PC-3 (cell line): ENCODE measurements at regions not wholly inside any gene's neighbourhood (a gene's known extent, or its start where the extent isn't known, plus 50 kb on each side); places are given as distances from the start of the nearest gene placed in this dataset.

ENCODE experiments used
- ATAC-seq: fragments of 200-7000 bp; cut with Tn5 transposase; 2 replicates; pipeline ENCODE4 v1.9.1; 2020; ENCODE audit warnings: mild to moderate bottlenecking, moderate library complexity
- BruUV-seq: library from RNA; stranded (reverse); fragments of 400-500 nt; replicated peaks from 2 replicates; lab custom pipeline; 2021; lab: Mats Ljungman, UMichigan
- CTCF ChIA-PET: fragments of 300-600 bp; sonication (Branson Sonifier 250); formaldehyde crosslinking; loops from one replicate; lab custom pipeline; 2022; ENCODE audit warnings: antibody characterized with exemption; lab: Charles Lee
- POLR2A ChIA-PET: fragments of 300-600 bp; sonication (Branson Sonifier 250); formaldehyde crosslinking; loops from one replicate; lab custom pipeline; 2022; ENCODE audit warnings: antibody characterized with exemption; ENCODE audit not compliant: unreplicated experiment; lab: Charles Lee
- DNase-seq: peaks from one replicate; pipeline ENCODE4 v3.0.0-alpha.2; 2015
- H2AFZ ChIP-seq: fragments of 300-600 bp; sonication (generic); 2 replicates; pipeline ENCODE4 v1.6.0; 2016; ENCODE audit warnings: antibody characterized with exemption, low read length
- H3F3A ChIP-seq: fragments of 300-600 bp; sonication (generic); one replicate; pipeline ENCODE4 v1.6.0; 2017; ENCODE audit warnings: antibody characterized with exemption, low read length, control low read depth, mild to moderate bottlenecking; ENCODE audit not compliant: unreplicated experiment
- H3K27ac ChIP-seq: fragments of 300-600 bp; sonication (generic); 2 replicates; pipeline ENCODE4 v1.5.1; 2016; ENCODE audit warnings: mild to moderate bottlenecking, low read length
- H3K27me3 ChIP-seq: fragments of 300-600 bp; sonication (generic); 2 replicates; pipeline ENCODE4 v1.6.1; 2016; ENCODE audit warnings: low read length, mixed read lengths
- H3K36me3 ChIP-seq: fragments of 300-600 bp; sonication (generic); 2 replicates; pipeline ENCODE4 v1.6.1; 2016; ENCODE audit warnings: low read depth, mixed run types, low read length, mixed read lengths
- H3K4me1 ChIP-seq: fragments of 300-600 bp; sonication (generic); 2 replicates; pipeline ENCODE4 v1.5.1; 2016; ENCODE audit warnings: low read length; ENCODE audit not compliant: insufficient read depth
- H3K4me2 ChIP-seq: fragments of 300-600 bp; sonication (generic); 2 replicates; pipeline ENCODE4 v1.6.0; 2016; ENCODE audit warnings: low read length
- H3K4me3 ChIP-seq: fragments of 300-600 bp; sonication (generic); 2 replicates; pipeline ENCODE4 v1.5.1; 2016; ENCODE audit warnings: mild to moderate bottlenecking, low read length, mixed read lengths
- H3K79me2 ChIP-seq: fragments of 300-600 bp; sonication (generic); 2 replicates; pipeline ENCODE4 v1.6.1; 2017; ENCODE audit warnings: low read length, mixed read lengths
- H3K9ac ChIP-seq: fragments of 300-600 bp; sonication (generic); 2 replicates; pipeline ENCODE4 v1.6.0; 2016; ENCODE audit warnings: mild to moderate bottlenecking, low read length
- H3K9me2 ChIP-seq: fragments of 300-600 bp; sonication (generic); replicated peaks from 2 replicates; pipeline ENCODE4 v1.6.1; 2016; ENCODE audit warnings: mixed run types, low read length, mixed read lengths
- H3K9me3 ChIP-seq: fragments of 300-600 bp; sonication (generic); 2 replicates; pipeline ENCODE4 v1.6.1; 2016; ENCODE audit warnings: low read length, mixed read lengths
- H4K20me1 ChIP-seq: fragments of 300-600 bp; sonication (generic); 2 replicates; pipeline ENCODE4 v1.6.1; 2016; ENCODE audit warnings: low read length, mixed read lengths
- EZH2 ChIP-seq: fragments of 300-600 bp; sonication (generic); IDR thresholded peaks from one replicate; pipeline ENCODE4 v1.6.1; 2017; ENCODE audit warnings: antibody characterized with exemption, mild to moderate bottlenecking, low read length; ENCODE audit not compliant: unreplicated experiment
- EZH2phosphoT487 ChIP-seq: fragments of 300-600 bp; sonication (generic); IDR thresholded peaks from 2 replicates; pipeline ENCODE4 v1.6.1; 2018; ENCODE audit warnings: mild to moderate bottlenecking, antibody characterized with exemption, low read length, borderline replicate concordance
- intact Hi-C: fragments of 100-400 bp; cut with micrococcal nuclease; formaldehyde crosslinking; loops from 2 replicates; pipeline ENCODE4 v1.9.0; 2023
- TF ChIP-seq, protein P1 (sequence below): fragments of 300-600 bp; sonication (generic); conservative IDR thresholded peaks from 2 replicates; pipeline ENCODE4 v1.5.1; 2017; ENCODE audit warnings: antibody characterized with exemption, low read depth, mild to moderate bottlenecking, low read length

- H3K9me3 ChIP-seq = no peaks in the 10 kb centered on the region
- intact Hi-C loops = no loop called here
- peaks cover 40% of the 10 kb centered on the region for H3K27me3 ChIP-seq
- DNase-seq (no peak), ATAC-seq (no peak)
- ChIA-PET POLR2A (no interaction called here), CTCF (no interaction called here)
- H2AFZ ChIP-seq = no peak overlapping the region
- no peaks in the 10 kb centered on the region for H4K20me1 ChIP-seq
- no peaks in the 10 kb centered on the region for H3K4me1 ChIP-seq
- no peak overlapping the region for H3K27ac ChIP-seq
- H3K4me3 ChIP-seq = no peak overlapping the region
- no peaks in the 10 kb centered on the region for H3F3A ChIP-seq
- BruUV-seq = no TSS peak
- H3K9ac ChIP-seq = no peak overlapping the region
- TF ChIP-seq EZH2phosphoT487 (no peak), EZH2 (no peak)
- TF ChIP-seq, protein P1, sequence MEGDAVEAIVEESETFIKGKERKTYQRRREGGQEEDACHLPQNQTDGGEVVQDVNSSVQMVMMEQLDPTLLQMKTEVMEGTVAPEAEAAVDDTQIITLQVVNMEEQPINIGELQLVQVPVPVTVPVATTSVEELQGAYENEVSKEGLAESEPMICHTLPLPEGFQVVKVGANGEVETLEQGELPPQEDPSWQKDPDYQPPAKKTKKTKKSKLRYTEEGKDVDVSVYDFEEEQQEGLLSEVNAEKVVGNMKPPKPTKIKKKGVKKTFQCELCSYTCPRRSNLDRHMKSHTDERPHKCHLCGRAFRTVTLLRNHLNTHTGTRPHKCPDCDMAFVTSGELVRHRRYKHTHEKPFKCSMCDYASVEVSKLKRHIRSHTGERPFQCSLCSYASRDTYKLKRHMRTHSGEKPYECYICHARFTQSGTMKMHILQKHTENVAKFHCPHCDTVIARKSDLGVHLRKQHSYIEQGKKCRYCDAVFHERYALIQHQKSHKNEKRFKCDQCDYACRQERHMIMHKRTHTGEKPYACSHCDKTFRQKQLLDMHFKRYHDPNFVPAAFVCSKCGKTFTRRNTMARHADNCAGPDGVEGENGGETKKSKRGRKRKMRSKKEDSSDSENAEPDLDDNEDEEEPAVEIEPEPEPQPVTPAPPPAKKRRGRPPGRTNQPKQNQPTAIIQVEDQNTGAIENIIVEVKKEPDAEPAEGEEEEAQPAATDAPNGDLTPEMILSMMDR = no peak
- H3K36me3 ChIP-seq = no peaks in the 10 kb centered on the region
- H3K79me2 ChIP-seq = no peaks in the 10 kb centered on the region
- no peak overlapping the region for H3K4me2 ChIP-seq
- H3K9me2 ChIP-seq = no peaks in the 10 kb centered on the region
Observed at GRCh38 chr11:45484326-45484883, 181.0 kb downstream of the CHST1 start.

DNA sequence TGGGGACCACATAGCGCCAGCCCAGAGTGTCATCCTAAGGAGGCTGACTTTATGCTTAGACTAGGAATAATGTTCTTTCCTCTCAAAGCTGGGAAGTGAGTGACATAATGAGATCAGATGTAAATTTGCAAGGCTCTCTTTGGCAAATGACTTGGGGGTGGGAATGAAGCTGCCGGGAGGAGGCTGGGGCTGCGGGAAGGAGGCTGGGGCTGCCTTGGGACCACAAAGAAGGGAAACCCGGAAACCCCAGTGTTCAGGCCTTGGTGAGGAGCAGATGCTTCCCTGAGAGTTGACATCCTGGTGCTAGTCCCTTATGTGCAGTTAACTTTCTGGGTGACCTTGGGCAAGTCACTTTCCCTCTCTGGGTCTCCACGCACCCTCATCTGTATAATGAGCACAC, 182.0 kb downstream of the CHST1 start:
- TF ChIP-seq EZH2phosphoT487 (no peak), EZH2 (no peak)
- TF ChIP-seq, protein P1 = no peak
- Histone ChIP-seq H2AFZ (no peak overlapping the region), H3K9me3 (no peaks in the 10 kb centered on the region), H3K79me2 (no peaks in the 10 kb centered on the region), H3K4me1 (no peaks in the 10 kb centered on the region), H3K4me2 (no peak overlapping the region), H3K9ac (no peak overlapping the region), H3K27ac (no peak overlapping the region), H3K36me3 (no peaks in the 10 kb centered on the region), H3K4me3 (no peak overlapping the region), H3F3A (no peaks in the 10 kb centered on the region), H3K27me3 (peaks cover 40% of the 10 kb centered on the region), H4K20me1 (no peaks in the 10 kb centered on the region), H3K9me2 (no peaks in the 10 kb centered on the region)
- POLR2A ChIA-PET = no interaction called here
- no peak for ATAC-seq
- CTCF ChIA-PET = no interaction called here
- BruUV-seq = no TSS peak
- DNase-seq = no peak
- intact Hi-C loops = no loop called here

DNA sequence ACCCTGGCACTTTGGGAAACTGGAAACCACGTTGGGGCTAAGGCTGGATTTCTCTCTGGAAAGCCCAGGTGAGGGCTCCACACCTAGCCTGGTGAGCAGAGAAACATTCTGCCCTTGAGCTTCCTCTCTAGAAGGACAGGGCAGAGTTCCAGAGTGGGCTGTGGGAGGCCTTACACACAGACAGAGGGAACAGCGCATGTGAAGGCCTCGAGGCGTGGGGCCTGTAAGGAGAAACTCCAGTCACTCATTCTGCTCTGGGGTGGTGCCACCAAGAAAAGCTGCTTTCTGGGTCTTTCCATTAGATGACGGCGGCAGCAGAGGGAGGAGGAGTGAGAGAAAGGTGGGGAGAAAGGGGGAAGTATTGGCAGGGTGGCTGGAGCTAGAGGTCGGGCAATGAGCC, 183.1 kb downstream of the CHST1 start:
- Histone ChIP-seq H3K9me3 (no peaks in the 10 kb centered on the region), H3K4me1 (no peaks in the 10 kb centered on the region), H2AFZ (no peak overlapping the region), H3K27me3 (peaks cover 40% of the 10 kb centered on the region), H3F3A (no peaks in the 10 kb centered on the region), H3K4me2 (no peak overlapping the region), H4K20me1 (no peaks in the 10 kb centered on the region), H3K9ac (no peak overlapping the region), H3K9me2 (no peaks in the 10 kb centered on the region), H3K36me3 (no peaks in the 10 kb centered on the region), H3K79me2 (no peaks in the 10 kb centered on the region), H3K4me3 (no peak overlapping the region), H3K27ac (no peak overlapping the region)
- DNase-seq (no peak), ATAC-seq (no peak)
- ChIA-PET POLR2A (no interaction called here), CTCF (no interaction called here)
- TF ChIP-seq EZH2 (no peak), EZH2phosphoT487 (no peak)
- intact Hi-C loops = no loop called here
- BruUV-seq = no TSS peak
